NB4 (cell line): ENCODE measurements at regions not wholly inside any gene's neighbourhood (a gene's known extent, or its start where the extent isn't known, plus 50 kb on each side); places are given as distances from the start of the nearest gene placed in this dataset.

Experiments
- DNase-seq: peaks from one replicate; pipeline ENCODE4 v3.0.0; 2010; ENCODE audit warnings: low read depth
- H3K4me3 ChIP-seq: one replicate; pipeline ENCODE4 v1.5.1; 2011; ENCODE audit warnings: mild to moderate bottlenecking, low read depth, low read length, moderate library complexity
- MYC ChIP-seq: IDR thresholded peaks from 2 replicates; pipeline ENCODE4 v1.6.1; 2011; ENCODE audit warnings: low read depth, low read length
- POLR2A ChIP-seq: IDR thresholded peaks from 2 replicates; pipeline ENCODE4 v1.6.1; 2011; ENCODE audit warnings: mild to moderate bottlenecking; ENCODE audit not compliant: insufficient read length; ENCODE audit errors: extremely low read depth
- TF ChIP-seq, protein P1 (sequence below): IDR thresholded peaks from 2 replicates; pipeline ENCODE4 v1.6.1; 2011; ENCODE audit warnings: low read depth, low read length
- TF ChIP-seq, protein P2 (sequence below): IDR thresholded peaks from one replicate; pipeline ENCODE4 v1.5.1; 2012; ENCODE audit warnings: low read depth, low read length

DNA sequence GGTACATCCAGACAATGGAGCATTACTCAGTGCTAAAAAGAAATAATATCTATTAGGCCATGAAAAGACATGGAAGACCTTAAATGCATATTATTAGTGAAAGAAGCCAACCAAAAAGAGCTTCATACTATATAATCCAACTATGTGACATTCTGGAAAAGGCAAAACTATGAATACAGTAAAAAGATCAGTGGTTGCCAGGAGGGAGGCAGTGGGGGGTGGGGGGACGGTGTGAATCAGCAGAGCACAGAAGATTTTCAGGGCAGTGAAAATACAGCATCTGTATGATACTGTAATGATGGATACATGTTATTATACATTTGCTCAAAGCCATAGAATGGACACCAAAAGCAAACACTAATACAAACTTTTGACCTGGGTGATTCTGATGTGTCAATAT lies 339.4 kb upstream of the SNX7 start:
- H3K4me3 ChIP-seq: no peak overlapping the region
- TF ChIP-seq POLR2A: no peak
- TF ChIP-seq, protein P1, sequence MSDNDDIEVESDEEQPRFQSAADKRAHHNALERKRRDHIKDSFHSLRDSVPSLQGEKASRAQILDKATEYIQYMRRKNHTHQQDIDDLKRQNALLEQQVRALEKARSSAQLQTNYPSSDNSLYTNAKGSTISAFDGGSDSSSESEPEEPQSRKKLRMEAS: no peak
- TF ChIP-seq, protein P2, sequence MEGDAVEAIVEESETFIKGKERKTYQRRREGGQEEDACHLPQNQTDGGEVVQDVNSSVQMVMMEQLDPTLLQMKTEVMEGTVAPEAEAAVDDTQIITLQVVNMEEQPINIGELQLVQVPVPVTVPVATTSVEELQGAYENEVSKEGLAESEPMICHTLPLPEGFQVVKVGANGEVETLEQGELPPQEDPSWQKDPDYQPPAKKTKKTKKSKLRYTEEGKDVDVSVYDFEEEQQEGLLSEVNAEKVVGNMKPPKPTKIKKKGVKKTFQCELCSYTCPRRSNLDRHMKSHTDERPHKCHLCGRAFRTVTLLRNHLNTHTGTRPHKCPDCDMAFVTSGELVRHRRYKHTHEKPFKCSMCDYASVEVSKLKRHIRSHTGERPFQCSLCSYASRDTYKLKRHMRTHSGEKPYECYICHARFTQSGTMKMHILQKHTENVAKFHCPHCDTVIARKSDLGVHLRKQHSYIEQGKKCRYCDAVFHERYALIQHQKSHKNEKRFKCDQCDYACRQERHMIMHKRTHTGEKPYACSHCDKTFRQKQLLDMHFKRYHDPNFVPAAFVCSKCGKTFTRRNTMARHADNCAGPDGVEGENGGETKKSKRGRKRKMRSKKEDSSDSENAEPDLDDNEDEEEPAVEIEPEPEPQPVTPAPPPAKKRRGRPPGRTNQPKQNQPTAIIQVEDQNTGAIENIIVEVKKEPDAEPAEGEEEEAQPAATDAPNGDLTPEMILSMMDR: no peak
- no peak for TF ChIP-seq MYC
- DNase-seq: no peak

DNA sequence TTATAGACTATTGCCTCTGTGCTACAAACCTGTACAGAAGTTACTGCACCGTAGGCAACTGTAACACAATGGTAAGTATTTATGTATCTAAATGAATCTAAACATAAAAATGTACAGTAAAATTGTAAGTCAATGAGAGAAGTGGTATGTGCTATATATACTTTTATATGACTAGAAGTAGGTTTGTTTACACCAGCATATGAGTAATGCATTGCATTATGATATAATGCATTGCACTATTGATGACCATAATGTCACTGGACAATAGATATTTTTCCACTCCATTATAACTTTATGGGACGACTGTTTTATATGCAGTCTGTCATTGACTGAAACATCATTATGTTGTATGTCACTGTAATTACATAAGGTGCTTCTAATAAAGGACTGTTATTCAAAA lies 340.3 kb upstream of the SNX7 start:
- no peak overlapping the region for H3K4me3 ChIP-seq
- TF ChIP-seq MYC (no peak), POLR2A (no peak)
- TF ChIP-seq, protein P2: no peak
- TF ChIP-seq, protein P1: no peak
- no peak for DNase-seq

DNA sequence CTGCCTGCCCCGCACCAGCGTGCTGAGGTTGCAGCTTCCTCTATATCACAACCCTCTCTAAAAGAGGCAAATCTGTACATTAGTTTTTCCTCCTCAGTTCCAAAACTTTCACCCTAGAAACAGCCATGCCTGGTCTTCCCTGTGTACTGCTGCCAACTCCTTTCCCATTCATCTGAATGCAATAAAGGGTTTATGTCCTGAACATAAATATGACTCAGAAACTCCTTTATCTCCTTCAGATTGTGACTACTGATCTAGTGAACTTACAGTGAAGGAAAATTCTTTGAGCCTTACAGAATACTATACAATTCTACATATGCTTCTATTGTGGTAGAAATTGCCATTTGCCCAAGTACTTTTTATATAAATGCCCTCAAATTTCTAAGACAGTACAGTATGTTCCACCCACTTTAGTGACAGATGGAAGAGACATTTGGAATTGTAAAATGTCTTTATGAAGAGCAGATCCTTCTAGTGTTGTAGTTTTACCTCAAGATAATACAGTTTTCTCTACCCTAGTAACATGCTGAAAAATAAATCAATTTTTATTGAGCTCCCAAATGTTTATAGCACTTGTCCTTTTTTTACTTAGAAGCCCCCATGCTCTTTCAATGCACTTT lies 345.1 kb upstream of the SNX7 start:
- TF ChIP-seq MYC (no peak), POLR2A (no peak)
- TF ChIP-seq, protein P2: no peak
- TF ChIP-seq, protein P1: no peak
- no peak for DNase-seq
- H3K4me3 ChIP-seq: no peak overlapping the region

DNA sequence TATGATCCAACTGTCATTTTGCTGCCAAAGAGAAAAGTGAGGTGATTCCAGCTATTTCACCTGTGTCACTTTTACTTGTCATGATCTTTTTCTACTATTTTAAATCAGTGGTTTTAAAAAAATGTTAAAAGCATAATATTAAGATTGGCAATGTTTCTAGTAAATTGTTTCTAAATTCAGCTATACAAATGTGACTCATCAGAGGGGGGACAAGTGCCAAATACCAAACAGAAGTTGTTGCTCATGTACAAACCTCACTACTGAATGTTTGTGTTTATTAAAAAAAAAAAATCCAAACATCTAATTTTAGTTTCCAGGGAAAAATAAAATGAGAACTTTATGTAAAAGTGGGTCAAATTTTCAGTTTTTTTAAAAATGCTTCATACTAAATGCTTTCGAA lies 346.2 kb upstream of the SNX7 start:
- H3K4me3 ChIP-seq: no peak overlapping the region
- no peak for DNase-seq
- TF ChIP-seq POLR2A: no peak
- TF ChIP-seq, protein P1: no peak
- TF ChIP-seq MYC: no peak
- TF ChIP-seq, protein P2: no peak

DNA sequence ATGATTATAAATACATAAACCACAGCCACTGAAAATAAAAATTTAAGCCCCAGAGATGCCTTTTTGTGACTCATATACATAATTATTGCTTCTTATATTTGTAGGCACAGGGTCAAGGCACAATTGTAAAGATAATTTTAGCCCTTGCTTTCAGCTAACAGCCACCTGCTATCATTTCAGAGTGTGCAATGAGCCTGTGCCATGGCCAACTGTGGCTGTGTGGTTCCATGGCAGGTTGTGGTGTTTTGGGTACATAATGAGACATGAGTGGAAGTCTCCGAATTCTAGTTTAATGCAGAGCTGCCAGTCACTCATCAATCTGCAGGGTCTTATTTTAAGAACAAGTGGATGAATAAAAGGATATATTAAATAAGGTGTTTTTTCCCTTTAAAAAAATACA lies 346.9 kb upstream of the SNX7 start:
- DNase-seq: no peak
- TF ChIP-seq MYC: no peak
- TF ChIP-seq, protein P2: no peak
- TF ChIP-seq, protein P1: no peak
- no peak for TF ChIP-seq POLR2A
- no peak overlapping the region for H3K4me3 ChIP-seq
